ENCODE measurements at regions not wholly inside any gene's neighbourhood (a gene's known extent, or its start where the extent isn't known, plus 50 kb on each side); places are given as distances from the start of the nearest gene placed in this dataset.

DNA sequence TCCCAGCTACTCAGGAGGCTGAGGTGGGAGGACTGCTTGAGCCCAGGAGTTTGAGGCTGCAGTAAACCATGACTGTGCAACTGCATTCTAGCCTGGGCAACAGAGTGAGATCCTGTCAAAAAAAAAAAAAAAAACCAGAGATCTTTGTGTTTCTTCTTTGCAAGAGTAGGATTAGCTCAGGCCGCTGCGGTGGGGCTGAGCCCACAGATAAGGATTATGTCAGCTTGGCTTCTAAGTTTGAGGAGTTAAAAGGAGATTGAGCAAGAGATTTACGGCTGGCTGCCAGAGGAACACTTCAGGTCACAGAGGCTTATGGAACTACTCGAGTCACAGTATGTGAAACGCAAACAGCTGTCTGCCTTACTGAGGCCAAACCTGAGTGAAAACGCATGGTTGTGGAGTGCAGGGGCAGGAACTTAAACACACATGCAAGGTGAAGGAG is 146.7 kb upstream of the L3MBTL4 start:
- no peak overlapping the region for H3K4me3 ChIP-seq (replicated peaks; ENCODE audit: insufficient read depth, low read length)
- H3K27ac ChIP-seq (replicated peaks), result no peak overlapping the region
- DNase-seq (ENCODE audit: low read depth in 1 of 2, low spot score in 1 of 2), result no peak
- TF ChIP-seq, protein P1, sequence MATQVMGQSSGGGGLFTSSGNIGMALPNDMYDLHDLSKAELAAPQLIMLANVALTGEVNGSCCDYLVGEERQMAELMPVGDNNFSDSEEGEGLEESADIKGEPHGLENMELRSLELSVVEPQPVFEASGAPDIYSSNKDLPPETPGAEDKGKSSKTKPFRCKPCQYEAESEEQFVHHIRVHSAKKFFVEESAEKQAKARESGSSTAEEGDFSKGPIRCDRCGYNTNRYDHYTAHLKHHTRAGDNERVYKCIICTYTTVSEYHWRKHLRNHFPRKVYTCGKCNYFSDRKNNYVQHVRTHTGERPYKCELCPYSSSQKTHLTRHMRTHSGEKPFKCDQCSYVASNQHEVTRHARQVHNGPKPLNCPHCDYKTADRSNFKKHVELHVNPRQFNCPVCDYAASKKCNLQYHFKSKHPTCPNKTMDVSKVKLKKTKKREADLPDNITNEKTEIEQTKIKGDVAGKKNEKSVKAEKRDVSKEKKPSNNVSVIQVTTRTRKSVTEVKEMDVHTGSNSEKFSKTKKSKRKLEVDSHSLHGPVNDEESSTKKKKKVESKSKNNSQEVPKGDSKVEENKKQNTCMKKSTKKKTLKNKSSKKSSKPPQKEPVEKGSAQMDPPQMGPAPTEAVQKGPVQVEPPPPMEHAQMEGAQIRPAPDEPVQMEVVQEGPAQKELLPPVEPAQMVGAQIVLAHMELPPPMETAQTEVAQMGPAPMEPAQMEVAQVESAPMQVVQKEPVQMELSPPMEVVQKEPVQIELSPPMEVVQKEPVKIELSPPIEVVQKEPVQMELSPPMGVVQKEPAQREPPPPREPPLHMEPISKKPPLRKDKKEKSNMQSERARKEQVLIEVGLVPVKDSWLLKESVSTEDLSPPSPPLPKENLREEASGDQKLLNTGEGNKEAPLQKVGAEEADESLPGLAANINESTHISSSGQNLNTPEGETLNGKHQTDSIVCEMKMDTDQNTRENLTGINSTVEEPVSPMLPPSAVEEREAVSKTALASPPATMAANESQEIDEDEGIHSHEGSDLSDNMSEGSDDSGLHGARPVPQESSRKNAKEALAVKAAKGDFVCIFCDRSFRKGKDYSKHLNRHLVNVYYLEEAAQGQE (IDR thresholded peaks at IDR 0.05; ENCODE audit: insufficient replicate concordance, low read depth), result no peak
- TF ChIP-seq SPI1 (IDR thresholded peaks at IDR 0.05; ENCODE audit: borderline replicate concordance, low read depth), result no peak
- TF ChIP-seq, protein P2, sequence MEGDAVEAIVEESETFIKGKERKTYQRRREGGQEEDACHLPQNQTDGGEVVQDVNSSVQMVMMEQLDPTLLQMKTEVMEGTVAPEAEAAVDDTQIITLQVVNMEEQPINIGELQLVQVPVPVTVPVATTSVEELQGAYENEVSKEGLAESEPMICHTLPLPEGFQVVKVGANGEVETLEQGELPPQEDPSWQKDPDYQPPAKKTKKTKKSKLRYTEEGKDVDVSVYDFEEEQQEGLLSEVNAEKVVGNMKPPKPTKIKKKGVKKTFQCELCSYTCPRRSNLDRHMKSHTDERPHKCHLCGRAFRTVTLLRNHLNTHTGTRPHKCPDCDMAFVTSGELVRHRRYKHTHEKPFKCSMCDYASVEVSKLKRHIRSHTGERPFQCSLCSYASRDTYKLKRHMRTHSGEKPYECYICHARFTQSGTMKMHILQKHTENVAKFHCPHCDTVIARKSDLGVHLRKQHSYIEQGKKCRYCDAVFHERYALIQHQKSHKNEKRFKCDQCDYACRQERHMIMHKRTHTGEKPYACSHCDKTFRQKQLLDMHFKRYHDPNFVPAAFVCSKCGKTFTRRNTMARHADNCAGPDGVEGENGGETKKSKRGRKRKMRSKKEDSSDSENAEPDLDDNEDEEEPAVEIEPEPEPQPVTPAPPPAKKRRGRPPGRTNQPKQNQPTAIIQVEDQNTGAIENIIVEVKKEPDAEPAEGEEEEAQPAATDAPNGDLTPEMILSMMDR (IDR thresholded peaks at IDR 0.05; ENCODE audit: insufficient read depth, low read length), result no peak
- no peaks in the 10 kb centered on the region for H3K27me3 ChIP-seq (ENCODE audit: insufficient read depth, poor library complexity, severe bottlenecking)

DNA sequence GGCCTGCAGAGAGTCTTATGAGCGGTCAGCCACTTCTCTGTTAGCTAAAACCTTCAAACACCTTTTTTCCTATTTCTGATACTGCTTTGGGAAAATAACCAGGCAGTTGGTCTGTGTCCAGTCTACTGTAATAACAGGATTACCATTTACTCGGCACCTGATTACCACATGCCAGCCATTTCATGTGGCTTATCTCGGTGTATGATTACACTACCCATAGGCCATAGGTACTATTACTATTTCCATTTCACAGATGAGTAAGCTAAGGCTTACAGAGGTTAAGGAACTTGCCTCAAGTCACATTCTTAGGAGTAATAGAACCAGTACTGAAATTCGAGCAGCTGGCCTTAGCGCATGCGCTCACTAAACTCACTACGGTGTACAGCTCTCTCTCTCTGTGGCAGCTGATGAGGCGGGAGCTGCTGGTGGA is 147.2 kb upstream of the L3MBTL4 start:
- no peak for DNase-seq (ENCODE audit: low read depth in 1 of 2, low spot score in 1 of 2)
- H3K4me3 ChIP-seq (replicated peaks; ENCODE audit: insufficient read depth, low read length), result no peak overlapping the region
- no peaks in the 10 kb centered on the region for H3K27me3 ChIP-seq (ENCODE audit: insufficient read depth, poor library complexity, severe bottlenecking)
- H3K27ac ChIP-seq (replicated peaks), result no peak overlapping the region
- TF ChIP-seq POLR2AphosphoS5 (IDR thresholded peaks at IDR 0.05; ENCODE audit: low read depth) (no peak), SPI1 (IDR thresholded peaks at IDR 0.05; ENCODE audit: borderline replicate concordance, low read depth) (no peak), GABPA (IDR thresholded peaks at IDR 0.05; ENCODE audit: low read depth) (no peak)
- TF ChIP-seq, protein P2 (IDR thresholded peaks at IDR 0.05; ENCODE audit: insufficient read depth, low read length), result no peak
- TF ChIP-seq, protein P1 (IDR thresholded peaks at IDR 0.05; ENCODE audit: insufficient replicate concordance, low read depth), result no peak

DNA sequence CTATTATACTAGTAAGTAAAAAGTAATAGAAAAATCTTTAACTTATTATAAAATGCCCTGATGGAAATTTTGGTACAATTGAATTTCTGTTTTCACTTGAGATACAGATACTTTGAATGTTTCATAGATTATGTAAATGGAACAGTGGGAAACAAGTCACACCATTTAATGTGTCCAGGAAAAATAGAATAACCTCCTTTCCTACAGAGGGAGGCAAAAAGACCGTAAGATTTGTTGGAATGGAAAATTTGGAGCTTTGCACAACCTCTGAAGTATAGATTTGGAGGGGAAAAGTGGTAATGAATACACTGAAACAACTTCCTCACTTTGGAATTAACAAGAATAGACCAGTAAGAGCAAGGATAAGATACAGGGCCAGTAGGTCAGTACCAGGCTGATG is 149.2 kb upstream of the L3MBTL4 start:
- H3K27ac ChIP-seq (replicated peaks), result no peak overlapping the region
- TF ChIP-seq, protein P1 (IDR thresholded peaks at IDR 0.05; ENCODE audit: insufficient replicate concordance, low read depth), result no peak
- TF ChIP-seq, protein P2 (IDR thresholded peaks at IDR 0.05; ENCODE audit: insufficient read depth, low read length), result no peak
- TF ChIP-seq POLR2AphosphoS5 (IDR thresholded peaks at IDR 0.05; ENCODE audit: low read depth), result no peak
- TF ChIP-seq GABPA (IDR thresholded peaks at IDR 0.05; ENCODE audit: low read depth), result no peak
- TF ChIP-seq SPI1 (IDR thresholded peaks at IDR 0.05; ENCODE audit: borderline replicate concordance, low read depth), result no peak
- DNase-seq (ENCODE audit: low read depth in 1 of 2, low spot score in 1 of 2), result no peak

More for the DNA sequence above, 149.2 kb upstream of the L3MBTL4 start:
- no peaks in the 10 kb centered on the region for H3K27me3 ChIP-seq (ENCODE audit: insufficient read depth, poor library complexity, severe bottlenecking)
- no peak overlapping the region for H3K4me3 ChIP-seq (replicated peaks; ENCODE audit: insufficient read depth, low read length)
